A673 (cell line): ENCODE measurements at regions not wholly inside any gene's neighbourhood (a gene's known extent, or its start where the extent isn't known, plus 50 kb on each side); places are given as distances from the start of the nearest gene placed in this dataset.

Source experiments
- EZH2 ChIP-seq: fragments of 200-600 bp; sonication (generic); IDR thresholded peaks from 2 replicates; pipeline ENCODE4 v1.6.1; 2017; ENCODE audit warnings: borderline replicate concordance, low read depth, mild to moderate bottlenecking, mixed read lengths, antibody characterized with exemption, low read length; ENCODE audit not compliant: poor library complexity, severe bottlenecking
- TF ChIP-seq, protein P1 (sequence below): fragments of 300-800, 200-600 bp; sonication (generic); conservative IDR thresholded peaks from 2 replicates; pipeline ENCODE4 v1.5.1; 2017; ENCODE audit warnings: low read depth, mild to moderate bottlenecking, antibody characterized with exemption, low read length, moderate library complexity, mixed read lengths

DNA sequence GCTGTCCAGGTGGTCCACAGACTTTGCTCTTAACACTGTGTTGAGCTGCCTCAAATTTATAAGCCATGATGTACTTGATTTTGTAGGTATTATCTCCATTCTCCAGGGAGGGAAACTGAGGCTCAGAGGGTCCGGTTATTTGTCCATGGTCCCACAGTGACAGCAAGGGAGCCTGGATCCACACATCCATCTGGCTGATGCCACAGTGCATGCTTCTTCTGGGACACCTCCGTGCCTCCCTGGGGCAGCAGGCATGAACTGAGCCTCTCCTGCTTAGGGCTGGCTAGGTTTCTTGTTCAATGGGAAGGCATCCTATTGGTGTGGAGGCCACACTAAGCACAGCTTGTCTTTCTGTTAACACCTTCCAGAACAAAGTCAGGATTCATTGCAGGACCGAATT lies 317.3 kb downstream of the AJAP1 start:
- no peak for TF ChIP-seq EZH2
- TF ChIP-seq, protein P1, sequence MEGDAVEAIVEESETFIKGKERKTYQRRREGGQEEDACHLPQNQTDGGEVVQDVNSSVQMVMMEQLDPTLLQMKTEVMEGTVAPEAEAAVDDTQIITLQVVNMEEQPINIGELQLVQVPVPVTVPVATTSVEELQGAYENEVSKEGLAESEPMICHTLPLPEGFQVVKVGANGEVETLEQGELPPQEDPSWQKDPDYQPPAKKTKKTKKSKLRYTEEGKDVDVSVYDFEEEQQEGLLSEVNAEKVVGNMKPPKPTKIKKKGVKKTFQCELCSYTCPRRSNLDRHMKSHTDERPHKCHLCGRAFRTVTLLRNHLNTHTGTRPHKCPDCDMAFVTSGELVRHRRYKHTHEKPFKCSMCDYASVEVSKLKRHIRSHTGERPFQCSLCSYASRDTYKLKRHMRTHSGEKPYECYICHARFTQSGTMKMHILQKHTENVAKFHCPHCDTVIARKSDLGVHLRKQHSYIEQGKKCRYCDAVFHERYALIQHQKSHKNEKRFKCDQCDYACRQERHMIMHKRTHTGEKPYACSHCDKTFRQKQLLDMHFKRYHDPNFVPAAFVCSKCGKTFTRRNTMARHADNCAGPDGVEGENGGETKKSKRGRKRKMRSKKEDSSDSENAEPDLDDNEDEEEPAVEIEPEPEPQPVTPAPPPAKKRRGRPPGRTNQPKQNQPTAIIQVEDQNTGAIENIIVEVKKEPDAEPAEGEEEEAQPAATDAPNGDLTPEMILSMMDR: no peak
